ENCODE measurements at regions not wholly inside any gene's neighbourhood (a gene's known extent, or its start where the extent isn't known, plus 50 kb on each side); places are given as distances from the start of the nearest gene placed in this dataset.

DNA sequence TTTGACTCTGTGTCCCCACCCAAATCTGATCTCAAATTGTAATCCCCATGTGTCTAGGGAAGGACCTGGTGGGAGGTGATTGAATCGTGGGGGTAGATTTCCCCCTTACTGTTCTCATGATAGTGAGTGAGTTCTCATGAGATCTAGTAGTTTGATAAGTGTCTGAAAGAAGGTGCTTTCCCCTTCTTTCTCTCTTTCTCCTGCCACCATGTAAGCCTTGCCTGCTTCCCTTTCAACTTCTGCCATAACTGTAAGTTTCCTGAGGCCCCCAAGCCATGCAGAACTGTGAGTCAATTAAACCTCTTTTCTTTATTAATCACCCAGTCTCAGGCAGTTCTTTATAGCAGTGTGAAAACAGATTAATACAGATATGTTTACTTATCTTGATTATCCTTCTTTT, 266.5 kb upstream of the GYPC start:
- no peak for TF ChIP-seq YY1 (IDR thresholded peaks at IDR 0.05; ENCODE audit: insufficient read depth, insufficient read length)
- no peak for TF ChIP-seq ZNF274 (IDR thresholded peaks at IDR 0.05; ENCODE audit: low read depth, low read length)
- no peak for TF ChIP-seq SUZ12 (IDR thresholded peaks at IDR 0.05; ENCODE audit: extremely low read depth, insufficient read depth, insufficient read length)
